IPS-20b (cell line): ENCODE measurements at regions not wholly inside any gene's neighbourhood (a gene's known extent, or its start where the extent isn't known, plus 50 kb on each side); places are given as distances from the start of the nearest gene placed in this dataset.
"Not testable (repeated sequence)": the region's sequence is repeated elsewhere in the genome, so short reads cannot be mapped to it uniquely, and the experiment has no call there.

Experiments used
- H3K27ac ChIP-seq: one replicate; pipeline ENCODE4 v1.5.1; 2013; ENCODE audit warnings: low read length
- H3K27me3 ChIP-seq: 2 replicates; pipeline ENCODE4 v1.6.1; 2013; ENCODE audit warnings: mild to moderate bottlenecking, low read length, inconsistent platforms; ENCODE audit not compliant: insufficient read depth
- H3K36me3 ChIP-seq: 2 replicates; pipeline ENCODE4 v1.6.1; 2013; ENCODE audit warnings: low read depth, mild to moderate bottlenecking, inconsistent platforms, low read length, moderate library complexity; ENCODE audit not compliant: insufficient read depth
- H3K4me1 ChIP-seq: 2 replicates; pipeline ENCODE4 v1.6.1; 2013; ENCODE audit warnings: mild to moderate bottlenecking, control low read depth, inconsistent platforms, low read length, moderate library complexity; ENCODE audit not compliant: insufficient read depth
- H3K4me3 ChIP-seq: 2 replicates; pipeline ENCODE4 v1.5.1; 2013; ENCODE audit warnings: mild to moderate bottlenecking, low read length, inconsistent platforms
- H3K9ac ChIP-seq: 2 replicates; pipeline ENCODE4 v1.6.1; 2013; ENCODE audit warnings: low read depth, mild to moderate bottlenecking, inconsistent platforms, low read length, moderate library complexity
- H3K9me3 ChIP-seq: 2 replicates; pipeline ENCODE4 v1.6.1; 2013; ENCODE audit warnings: mild to moderate bottlenecking, low read depth, low read length, inconsistent platforms; ENCODE audit not compliant: insufficient read depth

- Histone ChIP-seq H3K36me3 (no peaks in the 10 kb centered on the region), H3K4me1 (no peaks in the 10 kb centered on the region), H3K9me3 (peaks cover 11% of the 10 kb centered on the region), H3K27me3 (no peaks in the 10 kb centered on the region), H3K9ac (no peak overlapping the region), H3K4me3 (no peak overlapping the region), H3K27ac (no peak overlapping the region)
Observed at GRCh38 chr1:241447031-241447644, 72.4 kb downstream of the FH start.

DNA sequence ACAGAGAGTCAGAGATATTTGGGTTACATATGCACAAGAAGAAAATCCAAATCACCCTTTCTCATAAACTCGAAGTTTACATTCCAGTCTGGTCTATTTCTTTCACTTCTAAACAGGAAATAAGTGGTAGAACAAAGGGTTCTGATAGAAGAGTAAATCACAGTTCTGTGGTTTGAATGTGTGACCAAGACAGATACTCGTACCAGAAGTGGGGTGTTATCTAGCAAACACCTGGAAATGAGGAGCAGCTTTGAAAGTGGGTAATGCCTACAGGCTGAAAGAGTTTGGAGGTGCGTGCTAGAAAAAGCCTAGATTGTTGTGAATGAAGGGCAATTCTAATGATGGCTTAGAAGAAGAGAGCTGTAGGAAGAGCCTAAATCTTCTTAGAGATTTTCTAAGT, 74.7 kb downstream of the FH start:
- no peaks in the 10 kb centered on the region for H3K36me3 ChIP-seq
- H3K4me3 ChIP-seq: no peak overlapping the region
- no peaks in the 10 kb centered on the region for H3K27me3 ChIP-seq
- no peak overlapping the region for H3K9ac ChIP-seq
- peaks cover 6% of the 10 kb centered on the region; the same call in 1 of the 2 replicates for H3K4me1 ChIP-seq
- H3K27ac ChIP-seq: no peak overlapping the region
- peaks cover 11% of the 10 kb centered on the region for H3K9me3 ChIP-seq

GRCh38 chr1:241443561-241443960, 76.0 kb downstream of the FH start:
- Histone ChIP-seq H3K36me3 (no peaks in the 10 kb centered on the region), H3K4me3 (no peak overlapping the region), H3K9me3 (peaks cover 11% of the 10 kb centered on the region), H3K27ac (no peak overlapping the region), H3K4me1 (peaks cover 8% of the 10 kb centered on the region; the same call in 1 of the 2 replicates), H3K9ac (no peak overlapping the region), H3K27me3 (no peaks in the 10 kb centered on the region)

DNA sequence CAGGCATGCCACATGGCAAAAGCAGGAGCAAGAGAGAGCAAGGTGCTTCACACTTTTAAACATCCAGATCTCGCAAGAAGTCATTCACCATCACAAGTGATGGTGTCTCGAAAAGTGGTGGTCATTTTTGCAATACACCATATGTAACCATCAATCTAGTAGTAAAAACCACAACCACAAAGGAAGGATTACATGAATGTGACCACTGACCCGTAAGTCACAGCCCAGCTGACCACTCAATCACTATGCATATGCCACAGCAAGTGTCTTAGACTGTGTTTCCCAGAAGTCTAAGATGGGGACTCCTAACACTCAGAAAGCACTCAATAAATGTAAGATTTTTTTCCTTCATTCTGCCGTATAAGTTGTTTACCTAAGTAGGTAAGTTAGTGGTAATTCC, 76.9 kb downstream of the FH start:
- no peak overlapping the region for H3K4me3 ChIP-seq
- no peak overlapping the region for H3K9ac ChIP-seq
- H3K4me1 ChIP-seq: peaks cover 8% of the 10 kb centered on the region; the same call in 1 of the 2 replicates
- H3K9me3 ChIP-seq: peaks cover 11% of the 10 kb centered on the region
- H3K27me3 ChIP-seq: no peaks in the 10 kb centered on the region
- no peak overlapping the region for H3K27ac ChIP-seq
- no peaks in the 10 kb centered on the region for H3K36me3 ChIP-seq

GRCh38 chr1:241440904-241441303, 78.7 kb downstream of the FH start:
- Histone ChIP-seq H3K9me3 (peaks cover 11% of the 10 kb centered on the region), H3K4me3 (no peak overlapping the region), H3K4me1 (peaks cover 8% of the 10 kb centered on the region; the same call in 1 of the 2 replicates), H3K36me3 (no peaks in the 10 kb centered on the region), H3K27me3 (no peaks in the 10 kb centered on the region), H3K27ac (no peak overlapping the region), H3K9ac (no peak overlapping the region)

DNA sequence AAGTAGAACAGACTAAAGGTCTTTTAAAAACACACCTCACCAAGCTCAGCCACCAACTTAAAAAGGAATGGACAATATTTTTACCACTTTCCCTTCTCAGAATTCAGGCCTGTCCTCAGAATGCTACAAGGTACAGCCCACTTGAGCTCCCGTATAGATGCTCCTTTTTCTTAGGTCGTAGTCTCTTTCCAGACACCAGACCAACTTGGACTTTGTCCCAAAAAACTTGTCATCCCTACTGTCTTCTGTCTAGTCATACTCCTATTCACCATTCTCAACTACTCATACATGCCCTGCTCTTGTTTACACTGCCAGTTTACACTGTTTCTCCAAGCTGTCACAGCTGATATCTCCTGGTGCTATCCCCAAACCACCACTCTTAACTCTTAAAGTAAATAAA, 80.9 kb downstream of the FH start:
- H3K9ac ChIP-seq: not testable (repeated sequence)

GRCh38 chr1:241432241-241432640, 75.2 kb upstream of the RGS7 start:
- no peaks in the 10 kb centered on the region for H3K4me1 ChIP-seq
- H3K27ac ChIP-seq: no peak overlapping the region
- no peaks in the 10 kb centered on the region for H3K36me3 ChIP-seq
- H3K9ac ChIP-seq: no peak overlapping the region
- H3K9me3 ChIP-seq: peaks cover 14% of the 10 kb centered on the region
- H3K4me3 ChIP-seq: no peak overlapping the region
- no peaks in the 10 kb centered on the region for H3K27me3 ChIP-seq

More for the DNA sequence above, 80.9 kb downstream of the FH start:
- not testable (repeated sequence) for H3K36me3 ChIP-seq, H3K4me3 ChIP-seq, H3K27me3 ChIP-seq, H3K27ac ChIP-seq, H3K4me1 ChIP-seq
- peaks cover 12% of the 10 kb centered on the region; the same call in 1 of the 2 replicates for H3K9me3 ChIP-seq

DNA sequence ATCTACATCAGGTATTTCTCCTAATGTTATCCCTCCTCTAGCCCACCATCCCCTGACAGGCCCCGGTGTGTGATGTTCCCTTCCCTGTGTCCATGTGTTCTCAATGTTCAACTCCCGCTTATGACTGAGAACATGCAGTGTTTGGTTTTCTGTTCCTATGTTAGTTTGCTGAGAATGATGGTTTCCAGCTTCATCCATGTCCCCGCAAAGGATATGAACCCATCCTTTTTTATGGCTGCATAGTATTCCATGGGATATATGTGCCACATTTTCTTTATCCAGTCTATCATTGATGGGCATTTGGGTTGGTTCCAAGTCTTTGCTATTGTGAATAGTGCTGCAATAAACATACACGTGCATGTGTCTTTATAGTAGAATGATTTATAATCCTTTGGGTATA, 68.1 kb upstream of the RGS7 start:
- not testable (repeated sequence) for H3K9me3 ChIP-seq, H3K4me3 ChIP-seq, H3K4me1 ChIP-seq, H3K9ac ChIP-seq, H3K36me3 ChIP-seq, H3K27ac ChIP-seq
- H3K27me3 ChIP-seq: peaks cover 27% of the 10 kb centered on the region

DNA sequence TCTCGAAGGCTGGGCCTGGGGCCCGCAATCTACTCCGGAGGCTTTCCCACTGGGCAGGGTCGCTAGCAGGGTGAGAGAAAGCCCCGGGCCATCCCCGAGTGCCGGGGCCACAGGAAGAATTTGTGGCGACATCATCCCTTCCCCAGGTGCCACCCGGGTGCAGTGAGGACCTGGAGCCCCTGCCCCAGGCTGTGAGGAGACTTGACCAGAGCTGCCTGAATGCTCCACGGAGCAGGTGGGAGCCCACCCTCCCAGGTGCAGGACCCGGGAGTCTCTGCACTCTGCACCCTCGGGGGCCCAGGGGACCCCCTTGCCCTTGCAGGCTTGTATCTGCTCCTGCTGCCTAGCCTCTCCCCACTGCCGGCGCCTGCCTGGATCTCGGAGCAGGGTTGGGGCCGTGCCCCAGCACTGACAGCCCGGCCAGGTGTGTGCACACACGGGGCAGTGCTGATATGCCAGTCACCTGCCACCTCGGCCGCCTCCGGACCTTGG, 67.5 kb upstream of the RGS7 start:
- Histone ChIP-seq H3K27ac (no peak overlapping the region), H3K9ac (no peak overlapping the region), H3K4me3 (peak overlapping the region; percentile 65; the same call in 1 of the 2 replicates), H3K9me3 (no peaks in the 10 kb centered on the region), H3K36me3 (no peaks in the 10 kb centered on the region), H3K4me1 (no peaks in the 10 kb centered on the region), H3K27me3 (peaks cover 27% of the 10 kb centered on the region)

GRCh38 chr1:241423541-241424479, 66.8 kb upstream of the RGS7 start:
- peak overlapping the region; percentile 27; the same call in 1 of the 2 replicates for H3K9ac ChIP-seq
- H3K4me1 ChIP-seq: no peaks in the 10 kb centered on the region
- H3K4me3 ChIP-seq: peak overlapping the region; percentile 65; the same call in 1 of the 2 replicates
- H3K9me3 ChIP-seq: no peaks in the 10 kb centered on the region
- H3K27ac ChIP-seq: no peak overlapping the region
- H3K27me3 ChIP-seq: peaks cover 27% of the 10 kb centered on the region
- no peaks in the 10 kb centered on the region for H3K36me3 ChIP-seq

- no peak overlapping the region for H3K4me3 ChIP-seq
- no peak overlapping the region for H3K9ac ChIP-seq
- H3K27ac ChIP-seq: no peak overlapping the region
- no peaks in the 10 kb centered on the region for H3K36me3 ChIP-seq
- peaks cover 27% of the 10 kb centered on the region for H3K27me3 ChIP-seq
- H3K9me3 ChIP-seq: no peaks in the 10 kb centered on the region
- no peaks in the 10 kb centered on the region for H3K4me1 ChIP-seq
Observed at GRCh38 chr1:241422470-241422869, 65.5 kb upstream of the RGS7 start.

GRCh38 chr1:241419986-241420385, 63.0 kb upstream of the RGS7 start:
- Histone ChIP-seq H3K27me3 (peaks cover 26% of the 10 kb centered on the region), H3K9me3 (no peaks in the 10 kb centered on the region), H3K9ac (no peak overlapping the region), H3K36me3 (no peaks in the 10 kb centered on the region), H3K4me1 (no peaks in the 10 kb centered on the region), H3K27ac (no peak overlapping the region), H3K4me3 (no peak overlapping the region)
